Liver (tissue), 8 donors: ENCODE measurements at regions not wholly inside any gene's neighbourhood (a gene's known extent, or its start where the extent isn't known, plus 50 kb on each side); places are given as distances from the start of the nearest gene placed in this dataset.

Experiments
- DNase-seq: peaks from one replicate; pipeline ENCODE4 v3.0.0-alpha.2; 2017; ENCODE audit warnings: low spot score
- H3K27ac ChIP-seq, 2 donors: one replicate each; pipeline ENCODE4 v1.7.0; 2013; ENCODE audit warnings: inconsistent platforms in 2 of 2, low read length in 2 of 2, control low read depth in 1 of 2, low read depth in 1 of 2, mild to moderate bottlenecking in 1 of 2
- H3K27me3 ChIP-seq, 4 donors: one replicate each; pipeline versions ENCODE4 v1.6.1 to v1.7.0; 2013; ENCODE audit warnings: low read length in 3 of 4, inconsistent platforms in 1 of 4, mild to moderate bottlenecking in 1 of 4, moderate library complexity in 1 of 4; ENCODE audit not compliant: control insufficient read depth in 4 of 4, insufficient read depth in 4 of 4
- H3K36me3 ChIP-seq, 4 donors: one replicate each; pipeline versions ENCODE4 v1.6.1 to v1.7.0; 2013; ENCODE audit warnings: low read length in 3 of 4, mild to moderate bottlenecking in 3 of 4, low read depth in 1 of 4, moderate library complexity in 1 of 4; ENCODE audit not compliant: control insufficient read depth in 4 of 4, insufficient read depth in 3 of 4
- H3K4me1 ChIP-seq, 4 donors: one replicate each; pipeline versions ENCODE4 v1.6.1 to v1.7.0; 2013; ENCODE audit warnings: low read length in 3 of 4, mild to moderate bottlenecking in 3 of 4, moderate library complexity in 1 of 4; ENCODE audit not compliant: control insufficient read depth in 4 of 4, insufficient read depth in 4 of 4
- H3K4me3 ChIP-seq, 3 donors: one replicate each; pipeline versions ENCODE4 v1.6.1 to v1.7.0; 2013; ENCODE audit warnings: low read length in 3 of 3, control low read depth in 1 of 3, low read depth in 1 of 3, mild to moderate bottlenecking in 1 of 3
- H3K9ac ChIP-seq, 2 donors: one replicate each; pipeline ENCODE4 v1.7.0; 2013; ENCODE audit warnings: low read length in 2 of 2, mild to moderate bottlenecking in 2 of 2, moderate library complexity in 2 of 2, control low read depth in 1 of 2, low read depth in 1 of 2
- H3K9me3 ChIP-seq, 4 donors: one replicate each; pipeline versions ENCODE4 v1.6.1 to v1.7.0; 2013; ENCODE audit warnings: low read length in 3 of 4; ENCODE audit not compliant: control insufficient read depth in 4 of 4
- FOXA1 ChIP-seq: IDR thresholded peaks from 2 replicates; pipeline ENCODE4 v1.6.1; 2016; ENCODE audit warnings: antibody characterized with exemption
- FOXA2 ChIP-seq: IDR thresholded peaks from 2 replicates; pipeline ENCODE4 v1.6.1; 2016; ENCODE audit warnings: antibody characterized with exemption
- GABPA ChIP-seq, 2 donors: IDR thresholded peaks in 1 of 2; conservative IDR thresholded peaks in 1 of 2; 2 replicates each; pipeline ENCODE4 v1.6.1; 2016; ENCODE audit warnings: antibody characterized with exemption in 2 of 2, mild to moderate bottlenecking in 1 of 2, moderate library complexity in 1 of 2
- HNF4A ChIP-seq, 2 donors: conservative IDR thresholded peaks; 2 replicates each; pipeline ENCODE4 v1.6.1; 2016; ENCODE audit warnings: antibody characterized with exemption in 2 of 2, mild to moderate bottlenecking in 2 of 2
- HNF4G ChIP-seq: IDR thresholded peaks from 2 replicates; pipeline ENCODE4 v1.6.1; 2016; ENCODE audit warnings: antibody characterized with exemption
- NR2F2 ChIP-seq: IDR thresholded peaks from 2 replicates; pipeline ENCODE4 v1.6.1; 2016; ENCODE audit warnings: antibody characterized with exemption
- RAD21 ChIP-seq, 2 donors: IDR thresholded peaks; 2 replicates each; pipeline ENCODE4 v1.6.1; 2016; ENCODE audit warnings: antibody characterized with exemption in 2 of 2, mild to moderate bottlenecking in 2 of 2
- RXRA ChIP-seq, 2 donors: IDR thresholded peaks; 2 replicates each; pipeline ENCODE4 v1.6.1; 2017 to 2018; ENCODE audit warnings: antibody characterized with exemption in 2 of 2, mild to moderate bottlenecking in 1 of 2
- WGBS: extraction: QIAGEN DNeasy Blood & Tissue Kit; methylation state at CpG from one replicate; pipeline ENCODE4 v1.1.7; 2013; 5-methylcytosine and 5-hydroxymethylcytosine counted together
- TF ChIP-seq, protein P1 (sequence below): IDR thresholded peaks from 2 replicates; pipeline ENCODE4 v1.6.1; 2016; ENCODE audit warnings: antibody characterized with exemption
- TF ChIP-seq, protein P2 (sequence below): IDR thresholded peaks from 2 replicates; pipeline ENCODE4 v1.6.1; 2016; ENCODE audit warnings: antibody characterized with exemption
- TF ChIP-seq, protein P3 (sequence below): IDR thresholded peaks from 2 replicates; pipeline ENCODE4 v1.6.1; 2016; ENCODE audit warnings: antibody characterized with exemption, mild to moderate bottlenecking
- TF ChIP-seq, protein P4 (sequence below): fragments of 150-350 bp; IDR thresholded peaks from 2 replicates; pipeline ENCODE4 v1.5.1; 2017; ENCODE audit warnings: improper control_type of control experiment, low read depth, low read length; ENCODE audit not compliant: missing input control
- TF ChIP-seq, protein P5 (sequence below): IDR thresholded peaks from 2 replicates; pipeline ENCODE4 v1.6.1; 2016; ENCODE audit warnings: antibody characterized with exemption
- donor health status: healthy.
- donor health status: healthy.
- donor health status: healthy.
- donor health status: healthy.
- donor health status: healthy.

DNA sequence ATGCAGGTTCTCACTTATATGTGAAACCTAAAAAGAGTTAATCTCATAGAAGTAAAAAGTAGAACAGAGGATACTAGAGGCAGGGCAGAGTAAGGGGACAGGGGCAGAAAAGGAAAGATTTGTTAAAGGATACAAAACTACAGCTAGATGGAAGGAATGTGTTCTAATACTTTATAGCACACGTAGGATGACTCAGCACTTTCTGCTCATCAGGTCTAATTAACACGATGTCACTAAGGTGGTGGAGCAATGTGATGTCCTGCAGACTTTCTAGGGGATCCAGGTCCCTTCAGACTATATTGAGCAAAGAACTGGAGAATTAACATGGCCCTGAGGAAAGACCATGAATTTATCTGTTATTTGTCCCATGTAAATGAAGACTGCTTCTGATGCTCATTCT lies 80.8 kb upstream of the CMKLR1 start:
- Histone ChIP-seq H3K9me3 (peaks cover 0 to 2% (median 0%) of the 10 kb centered on the region in 4 donors), H3K9ac (no peak overlapping the region), H3K27me3 (peaks cover 0 to 2% (median 0%) of the 10 kb centered on the region in 4 donors), H3K36me3 (no peaks in the 10 kb centered on the region), H3K4me3 (no peak overlapping the region), H3K27ac (no peak overlapping the region), H3K4me1 (no peaks in the 10 kb centered on the region)
- no peak for DNase-seq
- WGBS = 92% methylated on average over 2 of the region's 2 CpGs
- TF ChIP-seq GABPA (IDR thresholded peaks at IDR 0.05 in 1 of 2, conservative IDR thresholded peaks at IDR 0.05 in 1 of 2) (no peak), NR2F2 (no peak), RXRA (IDR thresholded peaks at IDR 0.05) (no peak), HNF4A (conservative IDR thresholded peaks at IDR 0.05) (no peak), RAD21 (IDR thresholded peaks at IDR 0.05) (no peak)
- TF ChIP-seq, protein P1, sequence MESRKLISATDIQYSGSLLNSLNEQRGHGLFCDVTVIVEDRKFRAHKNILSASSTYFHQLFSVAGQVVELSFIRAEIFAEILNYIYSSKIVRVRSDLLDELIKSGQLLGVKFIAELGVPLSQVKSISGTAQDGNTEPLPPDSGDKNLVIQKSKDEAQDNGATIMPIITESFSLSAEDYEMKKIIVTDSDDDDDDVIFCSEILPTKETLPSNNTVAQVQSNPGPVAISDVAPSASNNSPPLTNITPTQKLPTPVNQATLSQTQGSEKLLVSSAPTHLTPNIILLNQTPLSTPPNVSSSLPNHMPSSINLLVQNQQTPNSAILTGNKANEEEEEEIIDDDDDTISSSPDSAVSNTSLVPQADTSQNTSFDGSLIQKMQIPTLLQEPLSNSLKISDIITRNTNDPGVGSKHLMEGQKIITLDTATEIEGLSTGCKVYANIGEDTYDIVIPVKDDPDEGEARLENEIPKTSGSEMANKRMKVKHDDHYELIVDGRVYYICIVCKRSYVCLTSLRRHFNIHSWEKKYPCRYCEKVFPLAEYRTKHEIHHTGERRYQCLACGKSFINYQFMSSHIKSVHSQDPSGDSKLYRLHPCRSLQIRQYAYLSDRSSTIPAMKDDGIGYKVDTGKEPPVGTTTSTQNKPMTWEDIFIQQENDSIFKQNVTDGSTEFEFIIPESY = no peak
- TF ChIP-seq, protein P2, sequence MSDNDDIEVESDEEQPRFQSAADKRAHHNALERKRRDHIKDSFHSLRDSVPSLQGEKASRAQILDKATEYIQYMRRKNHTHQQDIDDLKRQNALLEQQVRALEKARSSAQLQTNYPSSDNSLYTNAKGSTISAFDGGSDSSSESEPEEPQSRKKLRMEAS = no peak
- TF ChIP-seq, protein P3, sequence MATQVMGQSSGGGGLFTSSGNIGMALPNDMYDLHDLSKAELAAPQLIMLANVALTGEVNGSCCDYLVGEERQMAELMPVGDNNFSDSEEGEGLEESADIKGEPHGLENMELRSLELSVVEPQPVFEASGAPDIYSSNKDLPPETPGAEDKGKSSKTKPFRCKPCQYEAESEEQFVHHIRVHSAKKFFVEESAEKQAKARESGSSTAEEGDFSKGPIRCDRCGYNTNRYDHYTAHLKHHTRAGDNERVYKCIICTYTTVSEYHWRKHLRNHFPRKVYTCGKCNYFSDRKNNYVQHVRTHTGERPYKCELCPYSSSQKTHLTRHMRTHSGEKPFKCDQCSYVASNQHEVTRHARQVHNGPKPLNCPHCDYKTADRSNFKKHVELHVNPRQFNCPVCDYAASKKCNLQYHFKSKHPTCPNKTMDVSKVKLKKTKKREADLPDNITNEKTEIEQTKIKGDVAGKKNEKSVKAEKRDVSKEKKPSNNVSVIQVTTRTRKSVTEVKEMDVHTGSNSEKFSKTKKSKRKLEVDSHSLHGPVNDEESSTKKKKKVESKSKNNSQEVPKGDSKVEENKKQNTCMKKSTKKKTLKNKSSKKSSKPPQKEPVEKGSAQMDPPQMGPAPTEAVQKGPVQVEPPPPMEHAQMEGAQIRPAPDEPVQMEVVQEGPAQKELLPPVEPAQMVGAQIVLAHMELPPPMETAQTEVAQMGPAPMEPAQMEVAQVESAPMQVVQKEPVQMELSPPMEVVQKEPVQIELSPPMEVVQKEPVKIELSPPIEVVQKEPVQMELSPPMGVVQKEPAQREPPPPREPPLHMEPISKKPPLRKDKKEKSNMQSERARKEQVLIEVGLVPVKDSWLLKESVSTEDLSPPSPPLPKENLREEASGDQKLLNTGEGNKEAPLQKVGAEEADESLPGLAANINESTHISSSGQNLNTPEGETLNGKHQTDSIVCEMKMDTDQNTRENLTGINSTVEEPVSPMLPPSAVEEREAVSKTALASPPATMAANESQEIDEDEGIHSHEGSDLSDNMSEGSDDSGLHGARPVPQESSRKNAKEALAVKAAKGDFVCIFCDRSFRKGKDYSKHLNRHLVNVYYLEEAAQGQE = no peak
- TF ChIP-seq, protein P4, sequence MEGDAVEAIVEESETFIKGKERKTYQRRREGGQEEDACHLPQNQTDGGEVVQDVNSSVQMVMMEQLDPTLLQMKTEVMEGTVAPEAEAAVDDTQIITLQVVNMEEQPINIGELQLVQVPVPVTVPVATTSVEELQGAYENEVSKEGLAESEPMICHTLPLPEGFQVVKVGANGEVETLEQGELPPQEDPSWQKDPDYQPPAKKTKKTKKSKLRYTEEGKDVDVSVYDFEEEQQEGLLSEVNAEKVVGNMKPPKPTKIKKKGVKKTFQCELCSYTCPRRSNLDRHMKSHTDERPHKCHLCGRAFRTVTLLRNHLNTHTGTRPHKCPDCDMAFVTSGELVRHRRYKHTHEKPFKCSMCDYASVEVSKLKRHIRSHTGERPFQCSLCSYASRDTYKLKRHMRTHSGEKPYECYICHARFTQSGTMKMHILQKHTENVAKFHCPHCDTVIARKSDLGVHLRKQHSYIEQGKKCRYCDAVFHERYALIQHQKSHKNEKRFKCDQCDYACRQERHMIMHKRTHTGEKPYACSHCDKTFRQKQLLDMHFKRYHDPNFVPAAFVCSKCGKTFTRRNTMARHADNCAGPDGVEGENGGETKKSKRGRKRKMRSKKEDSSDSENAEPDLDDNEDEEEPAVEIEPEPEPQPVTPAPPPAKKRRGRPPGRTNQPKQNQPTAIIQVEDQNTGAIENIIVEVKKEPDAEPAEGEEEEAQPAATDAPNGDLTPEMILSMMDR = no peak

DNA sequence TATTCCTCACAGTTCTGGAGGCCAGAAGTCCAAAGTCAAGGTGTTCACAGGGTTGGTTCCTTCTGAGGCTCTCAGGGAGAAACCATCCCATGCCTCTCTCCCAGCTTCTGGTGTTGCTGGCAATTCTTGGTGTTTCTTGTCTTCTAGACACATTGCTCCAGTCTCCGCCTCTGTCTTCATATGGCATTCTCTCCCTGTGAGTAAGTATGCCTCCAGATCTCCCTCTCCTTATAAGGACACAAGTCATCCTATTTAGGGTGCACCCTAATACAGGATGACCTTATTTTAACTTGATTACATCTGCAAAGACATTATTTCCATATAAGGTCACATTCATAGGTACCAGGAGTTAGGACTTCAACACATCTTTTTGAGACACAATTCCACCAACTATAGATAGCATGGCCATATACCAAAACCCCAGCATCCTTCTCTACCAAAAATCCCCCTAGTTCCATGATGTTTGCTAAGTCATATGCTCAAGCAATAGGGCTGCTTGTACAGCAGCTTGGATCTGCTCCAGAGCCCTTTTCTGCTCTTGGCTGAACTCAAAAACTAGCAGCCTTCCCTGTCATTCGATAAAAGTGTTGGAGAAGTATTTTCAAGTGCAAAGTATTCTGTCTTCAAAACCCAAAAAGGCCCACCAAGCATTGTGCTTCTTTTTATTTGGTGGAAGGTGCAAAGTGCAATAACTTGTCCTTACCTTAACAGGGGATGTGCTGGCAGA lies 79.2 kb upstream of the CMKLR1 start:
- 81% methylated on average over 2 of the region's 2 CpGs for WGBS
- no peak for DNase-seq
- H3K9me3 ChIP-seq = no peaks in the 10 kb centered on the region
- no peaks in the 10 kb centered on the region for H3K4me1 ChIP-seq
- H3K9ac ChIP-seq = no peak overlapping the region
- no peak overlapping the region for H3K27ac ChIP-seq
- no peak overlapping the region for H3K4me3 ChIP-seq
- no peaks in the 10 kb centered on the region for H3K36me3 ChIP-seq
- peaks cover 0 to 2% (median 0%) of the 10 kb centered on the region in 4 donors for H3K27me3 ChIP-seq
- TF ChIP-seq HNF4A (conservative IDR thresholded peaks at IDR 0.05) = no peak
- no peak for TF ChIP-seq HNF4G
- TF ChIP-seq, protein P5, sequence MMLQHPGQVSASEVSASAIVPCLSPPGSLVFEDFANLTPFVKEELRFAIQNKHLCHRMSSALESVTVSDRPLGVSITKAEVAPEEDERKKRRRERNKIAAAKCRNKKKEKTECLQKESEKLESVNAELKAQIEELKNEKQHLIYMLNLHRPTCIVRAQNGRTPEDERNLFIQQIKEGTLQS = no peak
- no peak for TF ChIP-seq FOXA2
- no peak for TF ChIP-seq FOXA1
- TF ChIP-seq, protein P4 = no peak
- TF ChIP-seq, protein P1 = no peak
- TF ChIP-seq RAD21 (IDR thresholded peaks at IDR 0.05) = no peak
- TF ChIP-seq, protein P3 = no peak
